ENCODE measurements at regions not wholly inside any gene's neighbourhood (a gene's known extent, or its start where the extent isn't known, plus 50 kb on each side); places are given as distances from the start of the nearest gene placed in this dataset.

GRCh38 chr1:91604632-91605031, 104.0 kb downstream of the CDC7 start:
- TF ChIP-seq CTCF (IDR thresholded peaks at IDR 0.05), result no peak
- no peak for TF ChIP-seq POLR2A (IDR thresholded peaks at IDR 0.05)

Data from right lobe of liver (tissue), 4 donors.